ENCODE measurements at regions not wholly inside any gene's neighbourhood (a gene's known extent, or its start where the extent isn't known, plus 50 kb on each side); places are given as distances from the start of the nearest gene placed in this dataset.

DNA sequence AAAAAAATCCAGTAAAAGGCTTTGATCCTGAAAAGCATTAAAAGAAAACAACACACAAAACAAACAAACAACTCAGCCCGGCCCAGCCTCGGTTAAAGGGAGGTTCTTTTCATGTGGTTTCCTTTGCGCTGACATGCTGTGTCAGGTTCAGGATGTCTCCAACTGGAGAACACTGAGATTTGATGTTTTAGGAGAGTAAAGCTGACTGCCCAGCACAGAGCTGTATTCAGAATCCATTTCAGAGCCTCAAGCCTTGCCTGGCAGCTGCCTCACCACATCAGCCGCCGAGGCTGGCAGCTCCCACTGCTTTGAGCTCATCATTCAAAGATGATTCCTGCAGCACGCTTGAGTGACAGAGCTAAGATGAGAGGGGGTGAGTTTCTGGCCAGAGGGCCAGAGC lies 205.8 kb upstream of the LYZL1 start:
- intact Hi-C loops (cut with micrococcal nuclease), result no loop called here
- CTCF ChIA-PET, result no interaction called here
- no peaks in the 10 kb centered on the region for H3K4me1 ChIP-seq (ENCODE audit: control insufficient read depth in 1 of 2, insufficient read depth in 2 of 2, low read length in 2 of 2)
- no peak overlapping the region for H2AFZ ChIP-seq (ENCODE audit: low read depth, low read length, poor library complexity, severe bottlenecking)
- H3K9ac ChIP-seq (ENCODE audit: low read length), result no peak overlapping the region
- no peaks in the 10 kb centered on the region for H3K9me2 ChIP-seq (ENCODE audit: insufficient read depth)
- no peak overlapping the region for H3K27ac ChIP-seq (ENCODE audit: low read depth, low read length)
- no peak for ATAC-seq
- RAD21 ChIA-PET (ENCODE audit: low non-redundant PET in 1 of 2, low total read pairs in 2 of 2, uncharacterized antibody in 2 of 2, unreplicated experiment in 2 of 2), result no interaction called here
- no peak overlapping the region for H3K4me2 ChIP-seq (ENCODE audit: low read length)
- H4K20me1 ChIP-seq (ENCODE audit: insufficient read depth), result no peaks in the 10 kb centered on the region
- no peaks in the 10 kb centered on the region for H3K79me2 ChIP-seq (ENCODE audit: insufficient read depth, low read length)
- TF ChIP-seq EZH2 (IDR thresholded peaks at IDR 0.05) (no peak), JUND (IDR thresholded peaks at IDR 0.05) (no peak), YY1 (IDR thresholded peaks at IDR 0.05; ENCODE audit: extremely low read depth, insufficient replicate concordance, low read depth, low read length) (no peak), SP1 (IDR thresholded peaks at IDR 0.05; ENCODE audit: low read depth) (no peak), FOSL1 (IDR thresholded peaks at IDR 0.05; ENCODE audit: low read depth) (no peak), CBX3 (IDR thresholded peaks at IDR 0.05; ENCODE audit: low read depth) (no peak), ELF1 (IDR thresholded peaks at IDR 0.05; ENCODE audit: borderline replicate concordance, low read depth) (no peak), ZFX (IDR thresholded peaks at IDR 0.05) (no peak), ZNF274 (IDR thresholded peaks at IDR 0.05; ENCODE audit: low read depth, low read length) (no peak), POLR2AphosphoS5 (IDR thresholded peaks at IDR 0.05; ENCODE audit: low read depth, low read length) (no peak), RAD21 (IDR thresholded peaks at IDR 0.05; ENCODE audit: low read depth) (no peak), EZH2phosphoT487 (IDR thresholded peaks at IDR 0.05; ENCODE audit: borderline replicate concordance) (no peak), SIN3A (IDR thresholded peaks at IDR 0.05; ENCODE audit: low read depth) (no peak)
- TF ChIP-seq, protein P1, sequence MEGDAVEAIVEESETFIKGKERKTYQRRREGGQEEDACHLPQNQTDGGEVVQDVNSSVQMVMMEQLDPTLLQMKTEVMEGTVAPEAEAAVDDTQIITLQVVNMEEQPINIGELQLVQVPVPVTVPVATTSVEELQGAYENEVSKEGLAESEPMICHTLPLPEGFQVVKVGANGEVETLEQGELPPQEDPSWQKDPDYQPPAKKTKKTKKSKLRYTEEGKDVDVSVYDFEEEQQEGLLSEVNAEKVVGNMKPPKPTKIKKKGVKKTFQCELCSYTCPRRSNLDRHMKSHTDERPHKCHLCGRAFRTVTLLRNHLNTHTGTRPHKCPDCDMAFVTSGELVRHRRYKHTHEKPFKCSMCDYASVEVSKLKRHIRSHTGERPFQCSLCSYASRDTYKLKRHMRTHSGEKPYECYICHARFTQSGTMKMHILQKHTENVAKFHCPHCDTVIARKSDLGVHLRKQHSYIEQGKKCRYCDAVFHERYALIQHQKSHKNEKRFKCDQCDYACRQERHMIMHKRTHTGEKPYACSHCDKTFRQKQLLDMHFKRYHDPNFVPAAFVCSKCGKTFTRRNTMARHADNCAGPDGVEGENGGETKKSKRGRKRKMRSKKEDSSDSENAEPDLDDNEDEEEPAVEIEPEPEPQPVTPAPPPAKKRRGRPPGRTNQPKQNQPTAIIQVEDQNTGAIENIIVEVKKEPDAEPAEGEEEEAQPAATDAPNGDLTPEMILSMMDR (IDR thresholded peaks at IDR 0.05 in 2 of 3, conservative IDR thresholded peaks at IDR 0.05 in 1 of 3; ENCODE audit: borderline replicate concordance in 1 of 3, insufficient read depth in 1 of 3, low read depth in 2 of 3, low read length in 2 of 3), result no peak
- TF ChIP-seq, protein P2, sequence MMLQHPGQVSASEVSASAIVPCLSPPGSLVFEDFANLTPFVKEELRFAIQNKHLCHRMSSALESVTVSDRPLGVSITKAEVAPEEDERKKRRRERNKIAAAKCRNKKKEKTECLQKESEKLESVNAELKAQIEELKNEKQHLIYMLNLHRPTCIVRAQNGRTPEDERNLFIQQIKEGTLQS (IDR thresholded peaks at IDR 0.05), result no peak
- TF ChIP-seq, protein P3, sequence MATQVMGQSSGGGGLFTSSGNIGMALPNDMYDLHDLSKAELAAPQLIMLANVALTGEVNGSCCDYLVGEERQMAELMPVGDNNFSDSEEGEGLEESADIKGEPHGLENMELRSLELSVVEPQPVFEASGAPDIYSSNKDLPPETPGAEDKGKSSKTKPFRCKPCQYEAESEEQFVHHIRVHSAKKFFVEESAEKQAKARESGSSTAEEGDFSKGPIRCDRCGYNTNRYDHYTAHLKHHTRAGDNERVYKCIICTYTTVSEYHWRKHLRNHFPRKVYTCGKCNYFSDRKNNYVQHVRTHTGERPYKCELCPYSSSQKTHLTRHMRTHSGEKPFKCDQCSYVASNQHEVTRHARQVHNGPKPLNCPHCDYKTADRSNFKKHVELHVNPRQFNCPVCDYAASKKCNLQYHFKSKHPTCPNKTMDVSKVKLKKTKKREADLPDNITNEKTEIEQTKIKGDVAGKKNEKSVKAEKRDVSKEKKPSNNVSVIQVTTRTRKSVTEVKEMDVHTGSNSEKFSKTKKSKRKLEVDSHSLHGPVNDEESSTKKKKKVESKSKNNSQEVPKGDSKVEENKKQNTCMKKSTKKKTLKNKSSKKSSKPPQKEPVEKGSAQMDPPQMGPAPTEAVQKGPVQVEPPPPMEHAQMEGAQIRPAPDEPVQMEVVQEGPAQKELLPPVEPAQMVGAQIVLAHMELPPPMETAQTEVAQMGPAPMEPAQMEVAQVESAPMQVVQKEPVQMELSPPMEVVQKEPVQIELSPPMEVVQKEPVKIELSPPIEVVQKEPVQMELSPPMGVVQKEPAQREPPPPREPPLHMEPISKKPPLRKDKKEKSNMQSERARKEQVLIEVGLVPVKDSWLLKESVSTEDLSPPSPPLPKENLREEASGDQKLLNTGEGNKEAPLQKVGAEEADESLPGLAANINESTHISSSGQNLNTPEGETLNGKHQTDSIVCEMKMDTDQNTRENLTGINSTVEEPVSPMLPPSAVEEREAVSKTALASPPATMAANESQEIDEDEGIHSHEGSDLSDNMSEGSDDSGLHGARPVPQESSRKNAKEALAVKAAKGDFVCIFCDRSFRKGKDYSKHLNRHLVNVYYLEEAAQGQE (IDR thresholded peaks at IDR 0.05; ENCODE audit: low read depth), result no peak
- no peak for DNase-seq (ENCODE audit: low read depth, low spot score)
- POLR2A ChIA-PET, result no interaction called here
- no peaks in the 10 kb centered on the region for H3K36me3 ChIP-seq (ENCODE audit: control insufficient read depth in 1 of 2, insufficient read depth in 2 of 2, low read length in 2 of 2)
- H3K27me3 ChIP-seq (ENCODE audit: insufficient read depth, low read length), result no peaks in the 10 kb centered on the region
- H3K4me3 ChIP-seq (replicated peaks in 1 of 2; ENCODE audit: low read depth in 1 of 2, low read length in 2 of 2), result no peak overlapping the region
- BruUV-seq (replicated peaks), result no TSS peak
- H3K9me3 ChIP-seq (ENCODE audit: control insufficient read depth in 1 of 2, insufficient read depth in 1 of 2, low read depth in 1 of 2, low read length in 2 of 2), result no peaks in the 10 kb centered on the region

All from HCT116 (cell line).